ENCODE measurements at regions not wholly inside any gene's neighbourhood (a gene's known extent, or its start where the extent isn't known, plus 50 kb on each side); places are given as distances from the start of the nearest gene placed in this dataset.

- H3K4me3 ChIP-seq (ENCODE audit: extremely low read depth in 1 of 4, insufficient read depth in 2 of 4, low read depth in 3 of 4, low read length in 4 of 4) = no peak overlapping the region
- TF ChIP-seq RBBP5 (IDR thresholded peaks at IDR 0.05; ENCODE audit: borderline replicate concordance, low read depth, low read length) (no peak), CREB1 (IDR thresholded peaks at IDR 0.05) (no peak), TBP (IDR thresholded peaks at IDR 0.05; ENCODE audit: low read depth, low read length) (no peak), SIRT6 (IDR thresholded peaks at IDR 0.05; ENCODE audit: low read length) (no peak), EZH2 (IDR thresholded peaks at IDR 0.05; ENCODE audit: low read depth, low read length, severe bottlenecking) (no peak), SP1 (IDR thresholded peaks at IDR 0.05; ENCODE audit: low read depth, low read length) (no peak), EP300 (IDR thresholded peaks at IDR 0.05; ENCODE audit: borderline replicate concordance in 1 of 2, low read depth in 2 of 2, low read length in 2 of 2) (no peak), RAD21 (IDR thresholded peaks at IDR 0.05 in 1 of 2, conservative IDR thresholded peaks at IDR 0.05 in 1 of 2; ENCODE audit: low read depth in 2 of 2, low read length in 2 of 2) (peak; percentile 67 to 68)
- TF ChIP-seq, protein P1, sequence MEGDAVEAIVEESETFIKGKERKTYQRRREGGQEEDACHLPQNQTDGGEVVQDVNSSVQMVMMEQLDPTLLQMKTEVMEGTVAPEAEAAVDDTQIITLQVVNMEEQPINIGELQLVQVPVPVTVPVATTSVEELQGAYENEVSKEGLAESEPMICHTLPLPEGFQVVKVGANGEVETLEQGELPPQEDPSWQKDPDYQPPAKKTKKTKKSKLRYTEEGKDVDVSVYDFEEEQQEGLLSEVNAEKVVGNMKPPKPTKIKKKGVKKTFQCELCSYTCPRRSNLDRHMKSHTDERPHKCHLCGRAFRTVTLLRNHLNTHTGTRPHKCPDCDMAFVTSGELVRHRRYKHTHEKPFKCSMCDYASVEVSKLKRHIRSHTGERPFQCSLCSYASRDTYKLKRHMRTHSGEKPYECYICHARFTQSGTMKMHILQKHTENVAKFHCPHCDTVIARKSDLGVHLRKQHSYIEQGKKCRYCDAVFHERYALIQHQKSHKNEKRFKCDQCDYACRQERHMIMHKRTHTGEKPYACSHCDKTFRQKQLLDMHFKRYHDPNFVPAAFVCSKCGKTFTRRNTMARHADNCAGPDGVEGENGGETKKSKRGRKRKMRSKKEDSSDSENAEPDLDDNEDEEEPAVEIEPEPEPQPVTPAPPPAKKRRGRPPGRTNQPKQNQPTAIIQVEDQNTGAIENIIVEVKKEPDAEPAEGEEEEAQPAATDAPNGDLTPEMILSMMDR (IDR thresholded peaks at IDR 0.05; ENCODE audit: control extremely low read depth in 1 of 3, insufficient read depth in 1 of 3, low read depth in 1 of 3, low read length in 3 of 3) = peak in 1 of 3 experiments; percentile 30; a peak in 2 of 4 replicates
- H3K9me3 ChIP-seq (ENCODE audit: insufficient read depth in 2 of 2, low read depth in 1 of 2, low read length in 1 of 2) = peaks cover 2 to 5% of the 10 kb centered on the region in 2 experiments; a peak in 2 of 4 replicates
- no peak overlapping the region for H3K18ac ChIP-seq (ENCODE audit: extremely low read depth, low read length)
- no peak overlapping the region for H3K9ac ChIP-seq (replicated peaks in 1 of 4; ENCODE audit: extremely low read depth in 1 of 4, low read depth in 3 of 4, low read length in 3 of 4)
- no peaks in the 10 kb centered on the region for H3K23me2 ChIP-seq (ENCODE audit: low read depth, low read length)
- no peak overlapping the region for H2BK5ac ChIP-seq (ENCODE audit: low read depth, low read length)
- no peak overlapping the region for H4K91ac ChIP-seq (replicated peaks; ENCODE audit: insufficient read length, low read length)
- H2AK5ac ChIP-seq (ENCODE audit: low read depth, low read length) = no peak overlapping the region
- no peak overlapping the region for H2BK120ac ChIP-seq (replicated peaks; ENCODE audit: low read depth, low read length)
- H3K23ac ChIP-seq (ENCODE audit: insufficient read length) = no peak overlapping the region
- FAIRE-seq = no peak
- H3K4me2 ChIP-seq (ENCODE audit: insufficient read depth in 1 of 2, low read depth in 2 of 2, low read length in 2 of 2) = no peak overlapping the region
- no peaks in the 10 kb centered on the region for H3K4me1 ChIP-seq (replicated peaks in 1 of 4; ENCODE audit: control insufficient read depth in 3 of 4, insufficient read depth in 4 of 4, low read length in 3 of 4)
- WGBS, 2 experiments (ENCODE audit: extremely low coverage in 1 of 2, insufficient coverage in 1 of 2, insufficient read length in 1 of 2, insufficient replicate concordance in 2 of 2, low coverage in 1 of 2, low lambda C conversion rate in 2 of 2, missing lambda C conversion rate in 1 of 2) = 88% methylated on average over 1 of the region's 1 CpG; no CpG with 5 or more reads in 1 of the 2 experiments
- H3K56ac ChIP-seq (replicated peaks; ENCODE audit: insufficient read length, low read depth, low read length) = no peak overlapping the region
- no peak overlapping the region for H2BK12ac ChIP-seq (ENCODE audit: low read depth, low read length)
- no peak overlapping the region for H2BK15ac ChIP-seq (ENCODE audit: low read length)
- H3K14ac ChIP-seq (ENCODE audit: insufficient read length) = no peak overlapping the region
- CTCF ChIA-PET (ENCODE audit: partially characterized antibody) = interaction anchor here (0.6 to 3.4 kb wide), 5 partner anchors 13 to 220 kb away, joined by 3 to 16 read pairs (median 4); no protein-coding TSS in a partner anchor
- no peak overlapping the region for H4K8ac ChIP-seq (ENCODE audit: extremely low read depth, insufficient read depth, low read length)
- H3K4ac ChIP-seq (replicated peaks; ENCODE audit: insufficient read length, low read depth, low read length) = no peak overlapping the region
- H3K79me2 ChIP-seq (ENCODE audit: control insufficient read depth in 1 of 2, insufficient read depth in 2 of 2, low read length in 2 of 2) = no peaks in the 10 kb centered on the region
- no peaks in the 10 kb centered on the region for H3K36me3 ChIP-seq (ENCODE audit: control insufficient read depth in 2 of 4, insufficient read depth in 4 of 4, low read length in 3 of 4)
- H3K79me1 ChIP-seq (ENCODE audit: low read depth, low read length) = no peaks in the 10 kb centered on the region
- no peak overlapping the region for H2AFZ ChIP-seq (ENCODE audit: low read length)
- H4K20me1 ChIP-seq (replicated peaks in 1 of 2; ENCODE audit: control insufficient read depth in 1 of 2, insufficient read depth in 2 of 2, low read length in 2 of 2) = no peaks in the 10 kb centered on the region
- no peaks in the 10 kb centered on the region for H3K27me3 ChIP-seq (replicated peaks in 1 of 4; ENCODE audit: control insufficient read depth in 3 of 4, extremely low read depth in 1 of 4, insufficient read depth in 3 of 4, low read length in 3 of 4)
- H4K5ac ChIP-seq (ENCODE audit: insufficient read length, low read depth, low read length) = no peak overlapping the region
- no peak overlapping the region for H3K27ac ChIP-seq (ENCODE audit: low read depth, low read length)
- H2BK20ac ChIP-seq (ENCODE audit: low read length) = no peak overlapping the region
- POLR2A ChIA-PET (ENCODE audit: partially characterized antibody) = no interaction called here
- no peak for DNase-seq (ENCODE audit: low read depth in 1 of 2, low spot score in 2 of 2)
Observed at GRCh38 chr13:93116809-93117208, 109.8 kb upstream of the GPC6 start.
